Stomach (tissue), 8 donors: ENCODE measurements at regions not wholly inside any gene's neighbourhood (a gene's known extent, or its start where the extent isn't known, plus 50 kb on each side); places are given as distances from the start of the nearest gene placed in this dataset.

ENCODE experiments used
- DNase-seq, 2 donors: peaks; one replicate each; pipeline versions ENCODE4 v3.0.0 to v3.0.0-alpha.2; 2013 to 2019
- H3K27ac ChIP-seq, 5 donors: fragments of 200-600 bp in 4 of 5; sonication (generic) in 4 of 5; one replicate each; pipeline ENCODE4 v1.5.1; 2013 to 2019; ENCODE audit warnings: mild to moderate bottlenecking in 1 of 5, moderate library complexity in 1 of 5
- H3K27me3 ChIP-seq, 3 donors: fragments of 200-600 bp; sonication (generic); one replicate each; pipeline ENCODE4 v1.5.1; 2017 to 2019; ENCODE audit warnings: mixed run types in 1 of 3
- H3K36me3 ChIP-seq, 4 donors: fragments of 200-600 bp; sonication (generic); 1 replicate in 3 of 4; 2 replicates in 1 of 4; pipeline ENCODE4 v1.5.1; 2016 to 2019
- H3K4me1 ChIP-seq, 4 donors: fragments of 200-600 bp; sonication (generic); one replicate each; pipeline ENCODE4 v1.5.1; 2016 to 2019
- H3K4me3 ChIP-seq, 4 donors: fragments of 200-600 bp; sonication (generic) in 3 of 4; one replicate each; pipeline ENCODE4 v1.5.1; 2016 to 2019; ENCODE audit warnings: mild to moderate bottlenecking in 1 of 4
- H3K9me3 ChIP-seq, 4 donors: fragments of 200-600 bp; sonication (generic); one replicate each; pipeline ENCODE4 v1.5.1; 2016 to 2019
- EP300 ChIP-seq: sonication (generic); formaldehyde crosslinking; IDR thresholded peaks from one replicate; pipeline ENCODE4 v1.6.1; 2017; ENCODE audit warnings: antibody characterized with exemption
- POLR2A ChIP-seq, 4 donors: fragments of 450-650 bp; IDR thresholded peaks; one replicate each; pipeline ENCODE4 v1.6.1; 2016; ENCODE audit warnings: antibody characterized with exemption in 4 of 4, control low read depth in 2 of 4, mild to moderate bottlenecking in 1 of 4, moderate library complexity in 1 of 4
- POLR2AphosphoS5 ChIP-seq, 3 donors: sonication (generic); formaldehyde crosslinking; IDR thresholded peaks; one replicate each; pipeline ENCODE4 v1.6.1; 2016; ENCODE audit warnings: antibody characterized with exemption in 3 of 3
- WGBS, 5 donors: extraction: QIAGEN DNeasy Blood & Tissue Kit in 3 of 5; methylation state at CpG; one replicate each; pipeline versions ENCODE4 v1.1.5 to v1.1.7; 2013 to 2018; 5-methylcytosine and 5-hydroxymethylcytosine counted together
- intact Hi-C: fragments of 100-400 bp; cut with DNase I; formaldehyde crosslinking; loops from one replicate; pipeline ENCODE4 v1.15.1; 2023; ENCODE audit warnings: low total_unique reads
- TF ChIP-seq, protein P1 (sequence below), 7 experiments: fragments of 450-650 bp in 4 of 7; fragments of 200-600 bp in 3 of 7; sonication (generic) in 3 of 7; IDR thresholded peaks; one replicate each; pipeline ENCODE4 v1.5.1; 2016 to 2019; ENCODE audit warnings: antibody characterized with exemption in 7 of 7, control low read depth in 2 of 7, mild to moderate bottlenecking in 1 of 7
- donor health status: healthy with polysubstance abuse.
- donor health status: Bipolar disorder and iron deficiency.
- donor health status: healthy.

GRCh38 chr12:92075425-92075914 lies 70.2 kb downstream of the BTG1 start:
- TF ChIP-seq POLR2AphosphoS5 (IDR thresholded peaks at IDR 0.05) (no peak), POLR2A (IDR thresholded peaks at IDR 0.05) (no peak), EP300 (no peak)
- TF ChIP-seq, protein P1, sequence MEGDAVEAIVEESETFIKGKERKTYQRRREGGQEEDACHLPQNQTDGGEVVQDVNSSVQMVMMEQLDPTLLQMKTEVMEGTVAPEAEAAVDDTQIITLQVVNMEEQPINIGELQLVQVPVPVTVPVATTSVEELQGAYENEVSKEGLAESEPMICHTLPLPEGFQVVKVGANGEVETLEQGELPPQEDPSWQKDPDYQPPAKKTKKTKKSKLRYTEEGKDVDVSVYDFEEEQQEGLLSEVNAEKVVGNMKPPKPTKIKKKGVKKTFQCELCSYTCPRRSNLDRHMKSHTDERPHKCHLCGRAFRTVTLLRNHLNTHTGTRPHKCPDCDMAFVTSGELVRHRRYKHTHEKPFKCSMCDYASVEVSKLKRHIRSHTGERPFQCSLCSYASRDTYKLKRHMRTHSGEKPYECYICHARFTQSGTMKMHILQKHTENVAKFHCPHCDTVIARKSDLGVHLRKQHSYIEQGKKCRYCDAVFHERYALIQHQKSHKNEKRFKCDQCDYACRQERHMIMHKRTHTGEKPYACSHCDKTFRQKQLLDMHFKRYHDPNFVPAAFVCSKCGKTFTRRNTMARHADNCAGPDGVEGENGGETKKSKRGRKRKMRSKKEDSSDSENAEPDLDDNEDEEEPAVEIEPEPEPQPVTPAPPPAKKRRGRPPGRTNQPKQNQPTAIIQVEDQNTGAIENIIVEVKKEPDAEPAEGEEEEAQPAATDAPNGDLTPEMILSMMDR (IDR thresholded peaks at IDR 0.05) = no peak
- H3K27me3 ChIP-seq = no peaks in the 10 kb centered on the region
- H3K9me3 ChIP-seq = no peaks in the 10 kb centered on the region
- WGBS, 5 donors = 84 to 98% (median 95%) methylated on average over 2 of the region's 2 CpGs
- no peak overlapping the region for H3K4me3 ChIP-seq
- no peak for DNase-seq
- H3K27ac ChIP-seq = peak overlapping the region in 2 of 5 donors; percentile 7 to 21
- H3K36me3 ChIP-seq = no peaks in the 10 kb centered on the region
- peaks cover 5 to 50% (median 27%) of the 10 kb centered on the region in 4 donors for H3K4me1 ChIP-seq
- intact Hi-C loops = no loop called here

- DNase-seq = no peak
- H3K27ac ChIP-seq = peak overlapping the region in 1 of 5 donors; percentile 7
- H3K9me3 ChIP-seq = no peaks in the 10 kb centered on the region
- H3K4me1 ChIP-seq = peaks cover 5 to 51% (median 28%) of the 10 kb centered on the region in 4 donors
- intact Hi-C loops = no loop called here
- H3K4me3 ChIP-seq = no peak overlapping the region
- 50 to 65% (median 59%) methylated on average over 2 of the region's 2 CpGs for WGBS, 5 donors
- no peaks in the 10 kb centered on the region for H3K36me3 ChIP-seq
- no peak for TF ChIP-seq POLR2AphosphoS5 (IDR thresholded peaks at IDR 0.05)
- no peak for TF ChIP-seq POLR2A (IDR thresholded peaks at IDR 0.05)
- TF ChIP-seq, protein P1 (IDR thresholded peaks at IDR 0.05) = no peak
- no peak for TF ChIP-seq EP300
- H3K27me3 ChIP-seq = no peaks in the 10 kb centered on the region
Measured at GRCh38 chr12:92074889-92075288, 70.8 kb downstream of the BTG1 start.

GRCh38 chr12:92073094-92073493 lies 72.6 kb downstream of the BTG1 start:
- H3K9me3 ChIP-seq = no peaks in the 10 kb centered on the region
- intact Hi-C loops = no loop called here
- no peak overlapping the region for H3K4me3 ChIP-seq
- TF ChIP-seq, protein P1 (IDR thresholded peaks at IDR 0.05) = no peak
- TF ChIP-seq EP300 (no peak), POLR2AphosphoS5 (IDR thresholded peaks at IDR 0.05) (no peak), POLR2A (IDR thresholded peaks at IDR 0.05) (no peak)
- H3K27me3 ChIP-seq = no peaks in the 10 kb centered on the region
- H3K27ac ChIP-seq = no peak overlapping the region
- H3K36me3 ChIP-seq = no peaks in the 10 kb centered on the region
- peaks cover 5 to 51% (median 36%) of the 10 kb centered on the region in 4 donors for H3K4me1 ChIP-seq
- WGBS, 5 donors = 74 to 96% (median 79%) methylated on average over 2 of the region's 2 CpGs
- no peak for DNase-seq

DNA sequence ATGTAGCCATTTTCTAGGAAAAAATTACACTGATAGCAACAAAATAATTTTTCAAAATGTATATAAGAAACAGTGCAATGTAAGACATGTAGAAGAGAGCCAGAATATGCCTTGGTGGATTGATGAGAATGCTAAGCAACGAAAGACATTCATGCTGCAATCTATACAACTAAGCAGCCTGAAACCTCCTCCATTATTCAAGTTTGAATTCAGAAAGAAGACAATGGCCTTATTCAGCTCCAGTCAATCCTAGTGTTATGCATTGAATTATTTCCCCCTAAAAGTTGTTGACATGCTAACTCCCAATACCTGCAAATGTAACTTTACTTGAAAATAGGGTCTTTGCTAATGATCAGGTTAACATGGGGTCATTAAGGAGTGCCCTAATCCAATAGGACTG lies 73.5 kb downstream of the BTG1 start:
- peaks cover 5 to 50% (median 31%) of the 10 kb centered on the region in 4 donors for H3K4me1 ChIP-seq
- DNase-seq = no peak
- no peaks in the 10 kb centered on the region for H3K9me3 ChIP-seq
- WGBS, 5 donors = 88 to 100% (median 97%) methylated on average over 1 of the region's 1 CpG
- H3K36me3 ChIP-seq = no peaks in the 10 kb centered on the region
- H3K27me3 ChIP-seq = no peaks in the 10 kb centered on the region
- intact Hi-C loops = no loop called here
- no peak overlapping the region for H3K27ac ChIP-seq
- no peak overlapping the region for H3K4me3 ChIP-seq
- TF ChIP-seq, protein P1 (IDR thresholded peaks at IDR 0.05) = no peak
- TF ChIP-seq POLR2A (IDR thresholded peaks at IDR 0.05) (no peak), EP300 (no peak), POLR2AphosphoS5 (IDR thresholded peaks at IDR 0.05) (no peak)
